Liver (tissue), 8 donors: ENCODE measurements at regions not wholly inside any gene's neighbourhood (a gene's known extent, or its start where the extent isn't known, plus 50 kb on each side); places are given as distances from the start of the nearest gene placed in this dataset.

Experiments used
- DNase-seq: peaks from one replicate; pipeline ENCODE4 v3.0.0-alpha.2; 2017; ENCODE audit warnings: low spot score
- H3K27ac ChIP-seq, 2 donors: one replicate each; pipeline ENCODE4 v1.7.0; 2013; ENCODE audit warnings: inconsistent platforms in 2 of 2, low read length in 2 of 2, control low read depth in 1 of 2, low read depth in 1 of 2, mild to moderate bottlenecking in 1 of 2
- H3K27me3 ChIP-seq, 4 donors: one replicate each; pipeline versions ENCODE4 v1.6.1 to v1.7.0; 2013; ENCODE audit warnings: low read length in 3 of 4, inconsistent platforms in 1 of 4, mild to moderate bottlenecking in 1 of 4, moderate library complexity in 1 of 4; ENCODE audit not compliant: control insufficient read depth in 4 of 4, insufficient read depth in 4 of 4
- H3K36me3 ChIP-seq, 4 donors: one replicate each; pipeline versions ENCODE4 v1.6.1 to v1.7.0; 2013; ENCODE audit warnings: low read length in 3 of 4, mild to moderate bottlenecking in 3 of 4, low read depth in 1 of 4, moderate library complexity in 1 of 4; ENCODE audit not compliant: control insufficient read depth in 4 of 4, insufficient read depth in 3 of 4
- H3K4me1 ChIP-seq, 4 donors: one replicate each; pipeline versions ENCODE4 v1.6.1 to v1.7.0; 2013; ENCODE audit warnings: low read length in 3 of 4, mild to moderate bottlenecking in 3 of 4, moderate library complexity in 1 of 4; ENCODE audit not compliant: control insufficient read depth in 4 of 4, insufficient read depth in 4 of 4
- H3K4me3 ChIP-seq, 3 donors: one replicate each; pipeline versions ENCODE4 v1.6.1 to v1.7.0; 2013; ENCODE audit warnings: low read length in 3 of 3, control low read depth in 1 of 3, low read depth in 1 of 3, mild to moderate bottlenecking in 1 of 3
- H3K9ac ChIP-seq, 2 donors: one replicate each; pipeline ENCODE4 v1.7.0; 2013; ENCODE audit warnings: low read length in 2 of 2, mild to moderate bottlenecking in 2 of 2, moderate library complexity in 2 of 2, control low read depth in 1 of 2, low read depth in 1 of 2
- H3K9me3 ChIP-seq, 4 donors: one replicate each; pipeline versions ENCODE4 v1.6.1 to v1.7.0; 2013; ENCODE audit warnings: low read length in 3 of 4; ENCODE audit not compliant: control insufficient read depth in 4 of 4
- ATF3 ChIP-seq: IDR thresholded peaks from 2 replicates; pipeline ENCODE4 v1.6.1; 2016; ENCODE audit warnings: antibody characterized with exemption
- CTCF ChIP-seq: fragments of 150-350 bp; IDR thresholded peaks from 2 replicates; pipeline ENCODE4 v1.5.1; 2017; ENCODE audit warnings: improper control_type of control experiment, low read depth, low read length; ENCODE audit not compliant: missing input control
- EGR1 ChIP-seq, 2 donors: IDR thresholded peaks; 2 replicates each; pipeline ENCODE4 v1.6.1; 2016 to 2018; ENCODE audit warnings: antibody characterized with exemption in 2 of 2, low read depth in 2 of 2
- FOXA1 ChIP-seq: IDR thresholded peaks from 2 replicates; pipeline ENCODE4 v1.6.1; 2016; ENCODE audit warnings: antibody characterized with exemption
- GABPA ChIP-seq, 2 donors: IDR thresholded peaks in 1 of 2; conservative IDR thresholded peaks in 1 of 2; 2 replicates each; pipeline ENCODE4 v1.6.1; 2016; ENCODE audit warnings: antibody characterized with exemption in 2 of 2, mild to moderate bottlenecking in 1 of 2, moderate library complexity in 1 of 2
- JUND ChIP-seq, 2 donors: IDR thresholded peaks; 2 replicates each; pipeline ENCODE4 v1.6.1; 2016; ENCODE audit warnings: antibody characterized with exemption in 2 of 2
- RAD21 ChIP-seq, 2 donors: IDR thresholded peaks; 2 replicates each; pipeline ENCODE4 v1.6.1; 2016; ENCODE audit warnings: antibody characterized with exemption in 2 of 2, mild to moderate bottlenecking in 2 of 2
- REST ChIP-seq: IDR thresholded peaks from 2 replicates; pipeline ENCODE4 v1.6.1; 2016; ENCODE audit warnings: antibody characterized with exemption, mild to moderate bottlenecking
- RXRA ChIP-seq, 2 donors: IDR thresholded peaks; 2 replicates each; pipeline ENCODE4 v1.6.1; 2017 to 2018; ENCODE audit warnings: antibody characterized with exemption in 2 of 2, mild to moderate bottlenecking in 1 of 2
- SP1 ChIP-seq: IDR thresholded peaks from 2 replicates; pipeline ENCODE4 v1.6.1; 2018; ENCODE audit warnings: antibody characterized with exemption, mild to moderate bottlenecking
- YY1 ChIP-seq: IDR thresholded peaks from 2 replicates; pipeline ENCODE4 v1.6.1; 2016; ENCODE audit warnings: antibody characterized with exemption, mild to moderate bottlenecking
- ZBTB33 ChIP-seq: IDR thresholded peaks from 2 replicates; pipeline ENCODE4 v1.6.1; 2016; ENCODE audit warnings: antibody characterized with exemption
- WGBS: extraction: QIAGEN DNeasy Blood & Tissue Kit; methylation state at CpG from one replicate; pipeline ENCODE4 v1.1.7; 2013; 5-methylcytosine and 5-hydroxymethylcytosine counted together
- donor health status: healthy.
- donor health status: healthy.
- donor health status: healthy.
- donor health status: healthy.
- donor health status: healthy.

- TF ChIP-seq REST (no peak), RAD21 (IDR thresholded peaks at IDR 0.05) (no peak), CTCF (no peak), EGR1 (IDR thresholded peaks at IDR 0.05; ENCODE audit: low read depth in 2 of 2) (no peak)
These were observed 420.8 kb downstream of the DTHD1 start (continued) for GRCh38 chr4:36702245-36702644.

GRCh38 chr4:36704289-36704688, 422.9 kb downstream of the DTHD1 start:
- Histone ChIP-seq H3K4me1 (no peaks in the 10 kb centered on the region), H3K9me3 (peaks cover 0 to 2% (median 0%) of the 10 kb centered on the region in 4 donors), H3K9ac (no peak overlapping the region), H3K27ac (no peak overlapping the region), H3K4me3 (no peak overlapping the region), H3K27me3 (no peaks in the 10 kb centered on the region), H3K36me3 (no peaks in the 10 kb centered on the region)
- no peak for TF ChIP-seq YY1
- no peak for TF ChIP-seq RXRA (IDR thresholded peaks at IDR 0.05)
- no peak for TF ChIP-seq JUND (IDR thresholded peaks at IDR 0.05)
- TF ChIP-seq ATF3, result no peak
- no peak for DNase-seq

GRCh38 chr4:36709991-36710390, 428.6 kb downstream of the DTHD1 start:
- TF ChIP-seq SP1 (no peak), REST (no peak), EGR1 (IDR thresholded peaks at IDR 0.05; ENCODE audit: low read depth in 2 of 2) (no peak), ATF3 (no peak), FOXA1 (no peak), GABPA (IDR thresholded peaks at IDR 0.05 in 1 of 2, conservative IDR thresholded peaks at IDR 0.05 in 1 of 2) (no peak), YY1 (no peak), RXRA (IDR thresholded peaks at IDR 0.05) (no peak), ZBTB33 (no peak), JUND (IDR thresholded peaks at IDR 0.05) (no peak), CTCF (no peak)
- H3K36me3 ChIP-seq, result no peaks in the 10 kb centered on the region
- no peak for DNase-seq
- H3K4me3 ChIP-seq, result no peak overlapping the region
- H3K4me1 ChIP-seq, result no peaks in the 10 kb centered on the region
- H3K27me3 ChIP-seq, result no peaks in the 10 kb centered on the region
- H3K9me3 ChIP-seq, result no peaks in the 10 kb centered on the region
- WGBS, result 61% methylated on average over 4 of the region's 4 CpGs
- H3K27ac ChIP-seq, result no peak overlapping the region
- no peak overlapping the region for H3K9ac ChIP-seq
